ENCODE measurements at regions not wholly inside any gene's neighbourhood (a gene's known extent, or its start where the extent isn't known, plus 50 kb on each side); places are given as distances from the start of the nearest gene placed in this dataset.
"Not testable (repeated sequence)": the region's sequence is repeated elsewhere in the genome, so short reads cannot be mapped to it uniquely, and the experiment has no call there.

DNA sequence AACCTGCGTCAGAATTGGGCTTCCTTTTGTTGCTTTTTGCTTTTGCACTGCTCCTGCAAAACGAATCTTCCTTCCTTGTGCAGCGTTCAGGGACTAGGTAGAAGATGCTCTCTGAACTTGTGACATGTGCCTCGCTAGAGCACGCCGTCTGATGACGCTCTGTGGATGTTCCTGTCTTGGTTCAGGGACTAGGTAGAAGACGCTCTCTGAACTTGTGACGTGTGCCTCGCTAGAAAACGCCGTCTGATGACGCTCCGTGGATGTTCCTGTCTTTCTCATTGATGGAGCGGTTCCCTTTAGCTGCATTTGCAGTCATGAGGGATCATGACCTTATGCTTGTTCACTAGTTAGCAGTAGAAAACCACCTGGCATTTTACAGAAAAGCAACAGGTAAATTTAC lies 154.0 kb downstream of the SOX1 start:
- Histone ChIP-seq H3K4me3 (ENCODE audit: insufficient read depth, low read depth, low read length) (no peak overlapping the region), H3K36me3 (ENCODE audit: control insufficient read depth, insufficient read depth, low read length) (no peaks in the 10 kb centered on the region), H3K9me3 (ENCODE audit: control insufficient read depth, low read length) (no peaks in the 10 kb centered on the region), H3K4me1 (ENCODE audit: control insufficient read depth, insufficient read depth, low read length) (peaks cover 10% of the 10 kb centered on the region), H3K27me3 (ENCODE audit: control insufficient read depth, insufficient read depth, low read length, poor library complexity, severe bottlenecking) (no peaks in the 10 kb centered on the region), H3K27ac (ENCODE audit: insufficient read depth, low read depth, low read length, poor library complexity, severe bottlenecking) (no peak overlapping the region)
- WGBS, 2 experiments: 94 to 95% methylated on average over 15 of the region's 15 CpGs

DNA sequence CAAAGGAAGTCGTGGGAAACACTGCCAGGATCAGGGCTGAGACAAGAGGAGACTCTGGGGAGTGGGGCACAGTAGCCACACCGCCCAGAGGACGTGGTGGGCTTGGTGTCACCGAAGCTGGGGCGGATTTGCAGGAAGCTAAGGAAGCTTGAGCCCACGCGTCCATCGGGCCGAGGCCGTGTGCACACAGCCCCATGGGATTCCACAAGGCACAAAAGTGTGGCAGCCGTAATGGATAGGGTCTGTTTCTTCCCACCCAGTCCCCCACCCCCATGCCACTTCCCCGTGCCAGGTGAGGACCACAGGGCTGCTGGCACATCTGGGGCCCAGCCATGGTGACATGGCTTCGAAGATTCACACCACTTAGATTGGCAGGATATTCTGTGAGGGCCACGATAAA lies 153.2 kb upstream of the SPACA7 start:
- no peaks in the 10 kb centered on the region for H3K9me3 ChIP-seq (ENCODE audit: control insufficient read depth, low read length)
- H3K36me3 ChIP-seq (ENCODE audit: control insufficient read depth, insufficient read depth, low read length): no peaks in the 10 kb centered on the region
- WGBS, 2 experiments: 94 to 96% methylated on average over 14 of the region's 14 CpGs
- peaks cover 10% of the 10 kb centered on the region for H3K4me1 ChIP-seq (ENCODE audit: control insufficient read depth, insufficient read depth, low read length)
- H3K4me3 ChIP-seq (ENCODE audit: insufficient read depth, low read depth, low read length): no peak overlapping the region
- H3K27ac ChIP-seq (ENCODE audit: insufficient read depth, low read depth, low read length, poor library complexity, severe bottlenecking): no peak overlapping the region
- H3K27me3 ChIP-seq (ENCODE audit: control insufficient read depth, insufficient read depth, low read length, poor library complexity, severe bottlenecking): no peaks in the 10 kb centered on the region

DNA sequence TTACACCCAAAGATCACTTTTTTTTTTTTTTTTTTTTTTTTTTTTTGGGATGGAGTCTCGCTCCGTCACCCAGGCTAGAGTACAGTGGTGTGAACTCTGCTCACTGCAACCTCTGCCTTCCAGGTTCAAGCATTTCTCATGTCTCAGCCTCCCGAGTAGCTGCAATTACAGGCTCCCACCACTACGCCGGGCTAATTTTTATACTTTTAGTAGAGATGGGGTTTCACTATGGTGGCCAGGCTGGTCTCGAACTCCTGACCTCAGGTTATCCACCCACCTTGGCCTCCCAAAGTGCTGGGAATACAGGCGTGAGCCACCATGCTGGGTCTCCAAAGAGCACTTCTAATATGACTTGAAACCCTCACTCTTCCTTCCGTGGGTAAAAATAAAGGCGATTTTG lies 152.2 kb upstream of the SPACA7 start:
- H3K27me3 ChIP-seq (ENCODE audit: control insufficient read depth, insufficient read depth, low read length, poor library complexity, severe bottlenecking); H3K27ac ChIP-seq (ENCODE audit: insufficient read depth, low read depth, low read length, poor library complexity, severe bottlenecking); H3K4me3 ChIP-seq (ENCODE audit: insufficient read depth, low read depth, low read length); H3K9me3 ChIP-seq (ENCODE audit: control insufficient read depth, low read length); H3K36me3 ChIP-seq (ENCODE audit: control insufficient read depth, insufficient read depth, low read length); H3K4me1 ChIP-seq (ENCODE audit: control insufficient read depth, insufficient read depth, low read length): not testable (repeated sequence)
- WGBS, 2 experiments: 83 to 93% methylated on average over 9 of the region's 9 CpGs

DNA sequence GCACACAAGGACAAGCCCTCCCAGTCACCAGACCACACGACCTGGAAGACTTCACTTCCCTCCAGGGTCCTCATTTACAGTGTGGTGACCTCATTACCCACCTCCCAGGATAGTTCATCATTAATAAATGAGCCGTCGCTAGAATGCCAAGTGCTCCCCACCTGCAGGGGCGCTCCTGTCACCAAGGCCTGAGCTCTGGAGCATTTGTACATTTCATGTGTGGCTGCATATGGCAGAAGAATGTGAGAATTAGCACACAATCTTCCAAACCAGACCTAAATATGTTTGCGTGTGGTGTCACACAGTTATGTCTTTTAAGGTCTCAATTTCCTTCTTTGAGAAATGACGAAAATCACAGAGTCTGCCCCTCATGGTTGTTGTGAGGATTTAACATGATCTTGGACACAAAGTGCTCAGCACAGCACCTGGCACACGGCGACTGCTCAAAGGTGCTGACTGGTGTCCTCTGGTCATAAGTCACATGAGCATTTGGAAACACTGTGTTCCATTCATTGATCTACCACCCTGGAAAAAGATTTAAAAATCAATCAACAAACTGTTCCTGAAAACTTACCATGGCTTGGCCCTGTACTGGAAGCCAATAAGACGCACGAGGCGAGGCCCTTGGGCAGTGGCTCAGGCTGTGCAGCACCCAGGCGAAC lies 150.6 kb upstream of the SPACA7 start:
- H3K27ac ChIP-seq (ENCODE audit: insufficient read depth, low read depth, low read length, poor library complexity, severe bottlenecking): no peak overlapping the region
- WGBS, 2 experiments: 85 to 86% methylated on average over 12 of the region's 12 CpGs
- no peaks in the 10 kb centered on the region for H3K9me3 ChIP-seq (ENCODE audit: control insufficient read depth, low read length)
- no peaks in the 10 kb centered on the region for H3K36me3 ChIP-seq (ENCODE audit: control insufficient read depth, insufficient read depth, low read length)
- H3K4me3 ChIP-seq (ENCODE audit: insufficient read depth, low read depth, low read length): no peak overlapping the region
- H3K27me3 ChIP-seq (ENCODE audit: control insufficient read depth, insufficient read depth, low read length, poor library complexity, severe bottlenecking): no peaks in the 10 kb centered on the region
- H3K4me1 ChIP-seq (ENCODE audit: control insufficient read depth, insufficient read depth, low read length): no peaks in the 10 kb centered on the region

DNA sequence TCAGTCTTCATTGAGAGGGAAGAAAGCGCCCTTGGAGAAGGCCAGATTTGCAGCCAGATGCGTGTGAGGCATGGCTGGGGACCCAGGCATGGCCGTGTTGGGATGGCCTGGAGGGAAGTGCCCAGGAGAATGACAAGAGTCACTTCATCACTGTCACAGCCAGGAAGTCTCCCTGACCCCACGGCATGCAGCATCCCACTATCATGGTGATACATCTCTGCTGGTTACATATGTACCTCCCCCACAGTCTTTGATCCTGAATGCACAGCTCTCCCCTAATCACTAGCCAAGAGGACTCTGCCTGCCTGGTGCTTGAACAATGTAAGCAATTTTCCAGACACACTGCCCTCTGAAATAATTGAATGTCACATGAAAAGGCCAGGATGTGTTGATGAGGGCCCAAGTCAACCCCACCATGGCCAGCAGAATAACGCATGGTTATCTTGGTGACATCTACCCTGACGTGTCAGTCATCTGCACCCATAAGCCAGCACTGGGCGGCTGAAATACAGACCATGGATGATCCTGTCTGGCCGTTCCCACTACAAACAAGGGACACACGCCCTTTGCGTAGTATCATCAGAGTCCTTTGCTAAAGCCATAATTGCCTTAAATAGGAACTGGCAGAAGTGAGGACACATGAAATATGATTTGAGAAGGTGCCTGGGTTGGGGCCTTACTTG lies 149.7 kb upstream of the SPACA7 start:
- no peak overlapping the region for H3K4me3 ChIP-seq (ENCODE audit: insufficient read depth, low read depth, low read length)
- H3K27ac ChIP-seq (ENCODE audit: insufficient read depth, low read depth, low read length, poor library complexity, severe bottlenecking): no peak overlapping the region
- no peaks in the 10 kb centered on the region for H3K4me1 ChIP-seq (ENCODE audit: control insufficient read depth, insufficient read depth, low read length)
- H3K36me3 ChIP-seq (ENCODE audit: control insufficient read depth, insufficient read depth, low read length): no peaks in the 10 kb centered on the region
- no peaks in the 10 kb centered on the region for H3K27me3 ChIP-seq (ENCODE audit: control insufficient read depth, insufficient read depth, low read length, poor library complexity, severe bottlenecking)
- 93 to 96% methylated on average over 10 of the region's 10 CpGs for WGBS, 2 experiments
- no peaks in the 10 kb centered on the region for H3K9me3 ChIP-seq (ENCODE audit: control insufficient read depth, low read length)

DNA sequence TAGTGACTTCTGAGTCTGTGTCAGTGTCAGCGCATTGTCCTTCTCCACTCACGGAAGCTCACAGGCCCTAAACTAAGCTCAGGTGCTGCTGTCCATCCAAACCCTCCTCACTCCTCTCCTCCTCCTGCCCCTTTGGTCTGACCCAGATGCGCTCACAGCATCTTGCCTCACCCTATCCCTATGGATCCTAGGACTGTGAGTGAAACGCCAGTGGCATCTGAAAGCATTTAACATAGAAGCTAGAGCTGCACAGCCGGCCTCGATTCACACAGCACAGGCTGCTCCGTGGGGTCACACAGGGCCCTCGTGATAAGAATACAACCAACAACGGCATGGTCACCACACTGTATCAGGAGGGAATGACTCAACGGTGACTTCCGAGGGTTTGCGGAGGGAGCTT lies 149.1 kb upstream of the SPACA7 start:
- no peak overlapping the region for H3K4me3 ChIP-seq (ENCODE audit: insufficient read depth, low read depth, low read length)

DNA sequence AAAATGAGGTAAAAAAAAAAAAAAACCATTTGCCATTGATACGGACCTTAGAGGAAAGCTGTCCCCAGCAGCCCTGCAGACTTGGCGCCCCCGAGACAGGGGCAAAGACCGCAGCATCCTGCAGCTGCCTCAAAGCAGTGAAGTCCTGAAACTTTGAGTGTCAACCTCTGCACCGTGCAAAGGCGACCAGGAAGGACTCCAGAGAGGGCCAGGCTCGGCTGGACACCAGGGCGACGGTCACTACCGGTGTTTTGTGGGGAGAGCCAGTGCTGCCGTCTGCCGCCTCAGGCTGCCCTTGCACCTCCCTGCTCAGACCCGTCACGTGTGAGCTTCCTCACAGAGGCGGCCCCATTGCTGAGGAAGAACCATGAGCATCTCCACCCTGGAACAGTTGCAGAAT lies 146.7 kb upstream of the SPACA7 start:
- H3K27me3 ChIP-seq (ENCODE audit: control insufficient read depth, insufficient read depth, low read length, poor library complexity, severe bottlenecking): no peaks in the 10 kb centered on the region
- 91 to 92% methylated on average over 15 of the region's 15 CpGs for WGBS, 2 experiments
- no peaks in the 10 kb centered on the region for H3K4me1 ChIP-seq (ENCODE audit: control insufficient read depth, insufficient read depth, low read length)
- H3K36me3 ChIP-seq (ENCODE audit: control insufficient read depth, insufficient read depth, low read length): no peaks in the 10 kb centered on the region
- no peak overlapping the region for H3K4me3 ChIP-seq (ENCODE audit: insufficient read depth, low read depth, low read length)
- H3K9me3 ChIP-seq (ENCODE audit: control insufficient read depth, low read length): no peaks in the 10 kb centered on the region
- H3K27ac ChIP-seq (ENCODE audit: insufficient read depth, low read depth, low read length, poor library complexity, severe bottlenecking): no peak overlapping the region

More for the DNA sequence above, 149.1 kb upstream of the SPACA7 start:
- Histone ChIP-seq H3K9me3 (ENCODE audit: control insufficient read depth, low read length) (no peaks in the 10 kb centered on the region), H3K4me1 (ENCODE audit: control insufficient read depth, insufficient read depth, low read length) (no peaks in the 10 kb centered on the region), H3K36me3 (ENCODE audit: control insufficient read depth, insufficient read depth, low read length) (no peaks in the 10 kb centered on the region), H3K27me3 (ENCODE audit: control insufficient read depth, insufficient read depth, low read length, poor library complexity, severe bottlenecking) (no peaks in the 10 kb centered on the region), H3K27ac (ENCODE audit: insufficient read depth, low read depth, low read length, poor library complexity, severe bottlenecking) (no peak overlapping the region)
- whole genome bisulfite sequencing, 2 experiments: 91 to 92% methylated on average over 12 of the region's 12 CpGs

DNA sequence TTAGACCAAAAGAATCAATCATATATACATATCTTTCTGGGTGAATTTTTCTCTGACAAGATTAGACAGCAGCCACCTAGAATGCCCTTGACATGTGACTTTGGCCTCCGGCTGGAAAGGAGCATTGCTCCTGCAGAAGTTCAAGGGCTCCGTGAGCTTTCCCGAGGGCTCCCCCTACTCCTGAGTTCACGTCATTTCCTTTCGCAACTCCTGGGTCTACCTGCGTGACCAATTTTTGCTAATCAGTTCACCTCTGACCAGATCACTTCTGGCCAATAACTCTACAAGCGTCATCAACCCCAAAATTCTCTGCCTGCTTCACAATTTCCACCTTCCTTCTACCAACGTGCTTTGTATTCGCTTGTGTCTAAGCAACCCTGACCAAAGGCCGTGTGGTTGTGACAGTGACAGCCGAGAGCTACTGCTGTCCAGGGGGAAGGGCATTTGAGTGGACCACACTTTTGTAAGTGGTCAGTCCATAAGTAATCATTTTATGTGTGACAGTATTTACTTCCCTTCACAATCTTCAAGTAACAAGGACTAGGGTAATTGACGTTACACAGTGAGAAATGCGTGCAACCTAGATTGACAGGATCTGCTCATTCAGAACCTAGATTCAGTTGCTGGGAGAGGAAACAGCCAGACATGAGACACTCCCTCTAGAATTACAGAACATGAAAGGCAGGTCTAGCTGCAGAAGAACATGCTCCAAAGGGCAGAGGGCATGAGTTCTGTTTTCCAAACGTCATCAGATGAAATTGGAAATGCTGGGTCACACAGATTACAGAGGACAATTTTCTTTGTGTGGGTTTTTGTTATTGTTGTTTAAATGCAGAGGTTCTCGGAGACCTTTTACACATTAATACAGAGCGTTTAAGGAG lies 145.9 kb upstream of the SPACA7 start:
- Histone ChIP-seq H3K4me1 (ENCODE audit: control insufficient read depth, insufficient read depth, low read length) (no peaks in the 10 kb centered on the region), H3K9me3 (ENCODE audit: control insufficient read depth, low read length) (no peaks in the 10 kb centered on the region), H3K27me3 (ENCODE audit: control insufficient read depth, insufficient read depth, low read length, poor library complexity, severe bottlenecking) (no peaks in the 10 kb centered on the region), H3K27ac (ENCODE audit: insufficient read depth, low read depth, low read length, poor library complexity, severe bottlenecking) (no peak overlapping the region), H3K4me3 (ENCODE audit: insufficient read depth, low read depth, low read length) (no peak overlapping the region), H3K36me3 (ENCODE audit: control insufficient read depth, insufficient read depth, low read length) (no peaks in the 10 kb centered on the region)
- 92% methylated on average over 16 of the region's 16 CpGs for WGBS, 2 experiments

DNA sequence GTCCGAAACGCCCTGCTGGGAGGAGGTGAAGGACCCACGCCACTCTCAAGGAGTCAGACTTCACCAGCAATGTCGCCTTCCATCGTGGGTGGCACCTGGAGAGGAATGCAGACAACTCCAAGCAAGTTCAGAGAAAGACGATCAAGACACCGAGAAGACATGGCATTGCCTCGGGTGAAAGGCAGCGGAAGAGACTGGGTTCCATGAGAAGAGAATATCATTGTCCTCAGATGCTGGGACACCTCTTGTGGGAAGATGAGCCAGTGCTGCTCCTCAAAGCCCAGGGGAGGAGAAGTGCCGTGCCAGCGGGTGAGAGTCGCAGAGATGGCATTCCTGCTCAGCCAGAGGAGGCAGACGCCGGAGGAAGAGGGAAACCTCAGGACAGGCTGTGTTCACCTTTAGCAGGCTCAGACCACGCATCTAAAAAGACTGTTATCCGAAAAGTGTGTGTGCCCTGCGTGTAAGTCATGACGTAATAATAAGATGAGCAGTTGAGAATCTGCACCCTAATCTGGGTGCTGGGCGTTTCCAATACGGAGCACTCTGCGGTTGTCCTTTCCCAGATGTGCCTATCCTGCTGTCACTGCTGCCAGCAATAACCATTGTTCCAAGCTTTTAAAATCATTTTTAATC lies 144.6 kb upstream of the SPACA7 start:
- no peaks in the 10 kb centered on the region for H3K36me3 ChIP-seq (ENCODE audit: control insufficient read depth, insufficient read depth, low read length)
- H3K4me1 ChIP-seq (ENCODE audit: control insufficient read depth, insufficient read depth, low read length): no peaks in the 10 kb centered on the region
- no peaks in the 10 kb centered on the region for H3K9me3 ChIP-seq (ENCODE audit: control insufficient read depth, low read length)
- whole genome bisulfite sequencing, 2 experiments: 90 to 93% methylated on average over 21 of the region's 21 CpGs
- H3K27ac ChIP-seq (ENCODE audit: insufficient read depth, low read depth, low read length, poor library complexity, severe bottlenecking): no peak overlapping the region
- no peak overlapping the region for H3K4me3 ChIP-seq (ENCODE audit: insufficient read depth, low read depth, low read length)
- H3K27me3 ChIP-seq (ENCODE audit: control insufficient read depth, insufficient read depth, low read length, poor library complexity, severe bottlenecking): no peaks in the 10 kb centered on the region

DNA sequence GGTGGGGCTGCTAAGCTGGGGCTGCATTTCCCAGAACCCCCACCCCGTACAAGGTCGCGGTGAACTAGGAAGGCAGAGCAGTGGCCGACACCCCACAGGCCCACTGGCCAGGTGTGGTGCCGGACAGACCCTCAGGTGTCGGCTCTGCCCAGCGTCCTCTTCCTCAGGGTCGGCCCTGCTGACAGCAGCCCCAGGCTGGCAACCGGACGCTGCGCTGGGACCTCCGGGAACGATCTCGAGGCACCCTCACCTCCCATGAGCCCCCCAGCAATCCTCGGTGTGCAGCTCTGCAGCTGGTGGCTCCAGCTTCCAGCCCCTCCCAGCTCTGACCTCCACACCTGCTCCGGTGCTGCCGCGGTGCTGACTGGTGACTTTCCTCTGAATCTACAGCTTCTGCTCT lies 142.9 kb upstream of the SPACA7 start:
- no peaks in the 10 kb centered on the region for H3K27me3 ChIP-seq (ENCODE audit: control insufficient read depth, insufficient read depth, low read length, poor library complexity, severe bottlenecking)
- no peaks in the 10 kb centered on the region for H3K36me3 ChIP-seq (ENCODE audit: control insufficient read depth, insufficient read depth, low read length)
- H3K4me3 ChIP-seq (ENCODE audit: insufficient read depth, low read depth, low read length): no peak overlapping the region
- no peaks in the 10 kb centered on the region for H3K4me1 ChIP-seq (ENCODE audit: control insufficient read depth, insufficient read depth, low read length)
- no peak overlapping the region for H3K27ac ChIP-seq (ENCODE audit: insufficient read depth, low read depth, low read length, poor library complexity, severe bottlenecking)
- H3K9me3 ChIP-seq (ENCODE audit: control insufficient read depth, low read length): no peaks in the 10 kb centered on the region
- 87% methylated on average over 18 of the region's 18 CpGs for WGBS, 2 experiments

Data from ectodermal cell (in vitro differentiated cells).